Thoracic aorta (tissue), 2 donors: ENCODE measurements at regions not wholly inside any gene's neighbourhood (a gene's known extent, or its start where the extent isn't known, plus 50 kb on each side); places are given as distances from the start of the nearest gene placed in this dataset.

Experiments used
- ATAC-seq: fragments of 150-250 bp; one replicate; pipeline ENCODE4 v1.8.0; 2017; ENCODE audit warnings: low read depth; ENCODE audit not compliant: insufficient number of reproducible peaks, low FRiP score
- DNase-seq: peaks from one replicate; pipeline ENCODE4 v3.0.0-alpha.2; 2020; ENCODE audit warnings: low spot score
- H3K27ac ChIP-seq, 2 donors: fragments of 200-600 bp; sonication (generic); 1 replicate in 1 of 2; 2 replicates in 1 of 2; pipeline ENCODE4 v1.5.1; 2016; ENCODE audit warnings: mild to moderate bottlenecking in 2 of 2, moderate library complexity in 2 of 2
- H3K27me3 ChIP-seq: fragments of 200-600 bp; sonication (generic); replicated peaks from 2 replicates; pipeline ENCODE4 v1.6.0; 2016; ENCODE audit warnings: mild to moderate bottlenecking; ENCODE audit not compliant: insufficient read depth
- H3K36me3 ChIP-seq: fragments of 200-600 bp; sonication (generic); one replicate; pipeline ENCODE4 v1.5.1; 2016
- H3K4me1 ChIP-seq, 2 donors: fragments of 200-600 bp; sonication (generic); 1 replicate in 1 of 2; 2 replicates in 1 of 2; pipeline versions ENCODE4 v1.5.1 to v1.6.0; 2016; ENCODE audit warnings: low read depth in 2 of 2, mild to moderate bottlenecking in 1 of 2; ENCODE audit not compliant: control insufficient read depth in 1 of 2
- H3K4me3 ChIP-seq: fragments of 200-600 bp; sonication (generic); 2 replicates; pipeline ENCODE4 v1.5.1; 2016; ENCODE audit warnings: mild to moderate bottlenecking
- H3K9me3 ChIP-seq: fragments of 200-600 bp; sonication (generic); 2 replicates; pipeline ENCODE4 v1.5.1; 2016
- CTCF ChIP-seq: fragments of 200-600 bp; sonication (generic); IDR thresholded peaks from one replicate; pipeline ENCODE4 v1.5.1; 2019; ENCODE audit warnings: antibody characterized with exemption

GRCh38 chr6:142633317-142633716 is 311.7 kb downstream of the HIVEP2 start:
- H3K4me1 ChIP-seq, result no peaks in the 10 kb centered on the region
- no peak overlapping the region for H3K4me3 ChIP-seq
- no peak for DNase-seq
- no peak for TF ChIP-seq CTCF
- H3K27ac ChIP-seq, result no peak overlapping the region
- ATAC-seq, result no peak
- no peaks in the 10 kb centered on the region for H3K27me3 ChIP-seq
- H3K9me3 ChIP-seq, result no peaks in the 10 kb centered on the region
- H3K36me3 ChIP-seq, result no peaks in the 10 kb centered on the region

GRCh38 chr6:142635130-142635529 is 309.8 kb downstream of the HIVEP2 start:
- Histone ChIP-seq H3K27ac (no peak overlapping the region), H3K4me1 (no peaks in the 10 kb centered on the region), H3K4me3 (no peak overlapping the region), H3K9me3 (no peaks in the 10 kb centered on the region), H3K27me3 (no peaks in the 10 kb centered on the region), H3K36me3 (no peaks in the 10 kb centered on the region)
- DNase-seq (no peak), ATAC-seq (no peak)
- no peak for TF ChIP-seq CTCF

- Histone ChIP-seq H3K27ac (no peak overlapping the region), H3K4me3 (no peak overlapping the region), H3K9me3 (no peaks in the 10 kb centered on the region), H3K36me3 (no peaks in the 10 kb centered on the region), H3K27me3 (no peaks in the 10 kb centered on the region), H3K4me1 (no peaks in the 10 kb centered on the region)
- TF ChIP-seq CTCF, result no peak
- DNase-seq (no peak), ATAC-seq (no peak)
Measured at GRCh38 chr6:142637624-142638351, 307.2 kb downstream of the HIVEP2 start.

- DNase-seq, result no peak
- no peak for TF ChIP-seq CTCF
- Histone ChIP-seq H3K27me3 (no peaks in the 10 kb centered on the region), H3K9me3 (no peaks in the 10 kb centered on the region), H3K36me3 (no peaks in the 10 kb centered on the region), H3K4me3 (no peak overlapping the region), H3K4me1 (no peaks in the 10 kb centered on the region), H3K27ac (no peak overlapping the region)
- ATAC-seq, result no peak
Measured at GRCh38 chr6:142642651-142643050, 302.3 kb downstream of the HIVEP2 start.

- no peak overlapping the region for H3K4me3 ChIP-seq
- H3K36me3 ChIP-seq, result no peaks in the 10 kb centered on the region
- no peaks in the 10 kb centered on the region for H3K27me3 ChIP-seq
- DNase-seq, result no peak
- H3K27ac ChIP-seq, result no peak overlapping the region
- H3K4me1 ChIP-seq, result no peaks in the 10 kb centered on the region
- no peak for ATAC-seq
- TF ChIP-seq CTCF, result no peak
- no peaks in the 10 kb centered on the region for H3K9me3 ChIP-seq
Measured at GRCh38 chr6:142644866-142645265, 300.1 kb downstream of the HIVEP2 start.
